Fibroblast of lung (primary cell): ENCODE measurements at regions not wholly inside any gene's neighbourhood (a gene's known extent, or its start where the extent isn't known, plus 50 kb on each side); places are given as distances from the start of the nearest gene placed in this dataset.
A peak's percentile ranks its signal among the peaks of the same experiment; 100 is the strongest.

Source experiments
- DNase-seq, 2 donors: peaks; one replicate each; pipeline versions ENCODE4 v3.0.0 to v3.0.0-alpha.2; 2010; ENCODE audit warnings: low read depth in 2 of 2
- H2AFZ ChIP-seq: 2 replicates; pipeline ENCODE4 v1.5.1; 2012; ENCODE audit warnings: low read length, control low read depth, inconsistent platforms
- H3K27ac ChIP-seq: 2 replicates; pipeline ENCODE4 v1.5.1; 2011; ENCODE audit warnings: low read length, control low read depth; ENCODE audit not compliant: insufficient read depth
- H3K27me3 ChIP-seq: 2 replicates; pipeline ENCODE4 v1.5.1; 2011; ENCODE audit warnings: mild to moderate bottlenecking, low read length; ENCODE audit not compliant: control insufficient read depth, insufficient read depth
- H3K36me3 ChIP-seq: 2 replicates; pipeline ENCODE4 v1.5.1; 2011; ENCODE audit warnings: low read length; ENCODE audit not compliant: control insufficient read depth, insufficient read depth
- H3K4me1 ChIP-seq: 2 replicates; pipeline ENCODE4 v1.5.1; 2011; ENCODE audit warnings: low read length; ENCODE audit not compliant: control insufficient read depth, insufficient read depth; ENCODE audit errors: extremely low read depth
- H3K4me2 ChIP-seq: 2 replicates; pipeline ENCODE4 v1.5.1; 2011; ENCODE audit warnings: low read length, control low read depth; ENCODE audit not compliant: insufficient read depth; ENCODE audit errors: extremely low read depth
- H3K4me3 ChIP-seq, 4 experiments: fragments of 200-600 bp in 1 of 4; sonication (generic) in 1 of 4; replicated peaks in 1 of 4; 2 replicates each; pipeline ENCODE4 v1.5.1; 2011 to 2016; ENCODE audit warnings: low read length in 4 of 4, low read depth in 3 of 4, mild to moderate bottlenecking in 3 of 4, control low read depth in 2 of 4, inconsistent platforms in 1 of 4, mixed read lengths in 1 of 4; ENCODE audit not compliant: insufficient read depth in 1 of 4; ENCODE audit errors: control extremely low read depth in 1 of 4
- H3K79me2 ChIP-seq: 2 replicates; pipeline ENCODE4 v1.5.1; 2012; ENCODE audit warnings: mild to moderate bottlenecking, low read length, inconsistent platforms; ENCODE audit not compliant: control insufficient read depth, insufficient read depth
- H3K9ac ChIP-seq: 2 replicates; pipeline ENCODE4 v1.5.1; 2011; ENCODE audit warnings: mild to moderate bottlenecking, low read length, control low read depth; ENCODE audit not compliant: insufficient read depth
- H3K9me3 ChIP-seq: 2 replicates; pipeline ENCODE4 v1.5.1; 2012; ENCODE audit warnings: low read depth, low read length; ENCODE audit not compliant: control insufficient read depth, insufficient read depth
- H4K20me1 ChIP-seq: 2 replicates; pipeline ENCODE4 v1.5.1; 2011; ENCODE audit warnings: low read length; ENCODE audit not compliant: control insufficient read depth, insufficient read depth; ENCODE audit errors: extremely low read depth
- CTCF ChIP-seq, 2 donors: IDR thresholded peaks in 1 of 2; conservative IDR thresholded peaks in 1 of 2; 1 replicate in 1 of 2; 2 replicates in 1 of 2; pipeline ENCODE4 v1.5.1; 2011 to 2012; ENCODE audit warnings: low read length in 2 of 2, control low read depth in 1 of 2, inconsistent platforms in 1 of 2, low read depth in 1 of 2, mild to moderate bottlenecking in 1 of 2
- EZH2 ChIP-seq: IDR thresholded peaks from 2 replicates; pipeline ENCODE4 v1.5.1; 2012; ENCODE audit warnings: low read length, control low read depth, mild to moderate bottlenecking; ENCODE audit errors: missing control alignments

DNA sequence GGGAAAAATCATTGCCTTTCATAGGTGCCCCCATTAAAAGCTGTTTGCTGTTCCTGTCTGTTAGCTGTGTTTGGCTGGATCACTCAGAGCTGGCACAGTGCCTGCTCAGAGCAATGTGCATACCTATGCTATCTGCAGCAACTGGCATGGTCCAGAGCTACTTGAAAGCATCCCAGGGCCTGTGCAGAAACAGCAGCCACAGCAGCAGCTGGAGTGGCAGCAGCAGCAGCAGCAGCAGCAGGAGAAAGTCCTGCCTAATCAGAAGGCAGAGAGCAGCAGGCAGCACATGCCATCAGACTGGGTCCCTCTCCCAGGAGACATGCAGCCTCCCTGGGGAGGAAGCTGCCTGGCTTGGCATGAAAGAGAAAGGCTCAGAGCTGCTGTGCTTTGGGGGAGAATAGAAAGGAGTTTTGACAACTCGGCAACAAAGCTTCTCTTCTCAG lies 243.8 kb upstream of the WWC1 start:
- Histone ChIP-seq H3K27me3 (no peaks in the 10 kb centered on the region), H3K4me3 (no peak overlapping the region), H2AFZ (no peak overlapping the region), H3K9me3 (no peaks in the 10 kb centered on the region), H3K36me3 (no peaks in the 10 kb centered on the region), H4K20me1 (no peaks in the 10 kb centered on the region), H3K79me2 (no peaks in the 10 kb centered on the region), H3K4me2 (no peak overlapping the region), H3K9ac (no peak overlapping the region), H3K27ac (no peak overlapping the region), H3K4me1 (no peaks in the 10 kb centered on the region)
- DNase-seq = peak in 1 of 2 donors; percentile 54
- TF ChIP-seq EZH2 = no peak
- TF ChIP-seq CTCF (conservative IDR thresholded peaks at IDR 0.05 in 1 of 2, IDR thresholded peaks at IDR 0.05 in 1 of 2; ENCODE audit: low read depth in 1 of 2, low read length in 2 of 2) = no peak

GRCh38 chr5:168048486-168048885 lies 243.0 kb upstream of the WWC1 start:
- H3K36me3 ChIP-seq = no peaks in the 10 kb centered on the region
- no peaks in the 10 kb centered on the region for H3K79me2 ChIP-seq
- no peaks in the 10 kb centered on the region for H3K4me1 ChIP-seq
- no peak overlapping the region for H3K27ac ChIP-seq
- H2AFZ ChIP-seq = no peak overlapping the region
- H3K27me3 ChIP-seq = no peaks in the 10 kb centered on the region
- no peak for TF ChIP-seq CTCF (conservative IDR thresholded peaks at IDR 0.05 in 1 of 2, IDR thresholded peaks at IDR 0.05 in 1 of 2; ENCODE audit: low read depth in 1 of 2, low read length in 2 of 2)
- TF ChIP-seq EZH2 = no peak
- H4K20me1 ChIP-seq = no peaks in the 10 kb centered on the region
- no peak overlapping the region for H3K4me2 ChIP-seq
- no peak for DNase-seq
- H3K9me3 ChIP-seq = no peaks in the 10 kb centered on the region
- H3K4me3 ChIP-seq = no peak overlapping the region
- no peak overlapping the region for H3K9ac ChIP-seq

GRCh38 chr5:168052686-168053085 lies 238.8 kb upstream of the WWC1 start:
- H2AFZ ChIP-seq = no peak overlapping the region
- H3K27me3 ChIP-seq = no peaks in the 10 kb centered on the region
- H3K9me3 ChIP-seq = no peaks in the 10 kb centered on the region
- H4K20me1 ChIP-seq = no peaks in the 10 kb centered on the region
- H3K4me2 ChIP-seq = no peak overlapping the region
- H3K4me1 ChIP-seq = no peaks in the 10 kb centered on the region
- no peak overlapping the region for H3K4me3 ChIP-seq
- TF ChIP-seq CTCF (conservative IDR thresholded peaks at IDR 0.05 in 1 of 2, IDR thresholded peaks at IDR 0.05 in 1 of 2; ENCODE audit: low read depth in 1 of 2, low read length in 2 of 2) = no peak
- no peak for TF ChIP-seq EZH2
- H3K9ac ChIP-seq = no peak overlapping the region
- H3K36me3 ChIP-seq = no peaks in the 10 kb centered on the region
- no peaks in the 10 kb centered on the region for H3K79me2 ChIP-seq
- no peak for DNase-seq
- H3K27ac ChIP-seq = no peak overlapping the region
